SK-N-SH (cell line): ENCODE measurements at regions not wholly inside any gene's neighbourhood (a gene's known extent, or its start where the extent isn't known, plus 50 kb on each side); places are given as distances from the start of the nearest gene placed in this dataset.

Experiments
- CTCF ChIA-PET: fragments of 300-600, 350-600 bp; formaldehyde crosslinking; extraction: SDS; loops from one replicate; lab custom pipeline; 2021; lab: Yijun Ruan, JAX
- POLR2A ChIA-PET: fragments of 350-600 bp; sonication (Branson Sonifier 250); formaldehyde crosslinking; extraction: SDS; loops from one replicate; lab custom pipeline; 2020; ENCODE audit warnings: antibody characterized with exemption, inconsistent platforms; lab: Yijun Ruan, JAX
- DNase-seq: peaks from one replicate; pipeline ENCODE4 v3.0.0; 2012
- H2AFZ ChIP-seq: fragments of 200-600 bp; sonication (generic); 2 replicates; pipeline ENCODE4 v1.8.1; 2016; ENCODE audit warnings: antibody characterized with exemption, mild to moderate bottlenecking, low read depth
- H3F3A ChIP-seq: fragments of 200-600 bp; sonication (generic); replicated peaks from 2 replicates; pipeline ENCODE3; 2016; ENCODE audit warnings: antibody characterized with exemption, mild to moderate bottlenecking; ENCODE audit not compliant: insufficient read depth
- H3K27ac ChIP-seq, 2 experiments: fragments of 200-500 bp in 1 of 2; fragments of 200-600 bp in 1 of 2; sonication (Bioruptor generic) in 1 of 2; sonication (generic), shearing (Covaris generic) in 1 of 2; 2 replicates each; pipeline versions ENCODE4 v1.5.1 to v1.6.1; 2014 to 2016; ENCODE audit warnings: low read depth in 2 of 2, inconsistent platforms in 1 of 2, low read length in 1 of 2, mild to moderate bottlenecking in 1 of 2, mixed read lengths in 1 of 2
- H3K27me3 ChIP-seq: fragments of 200-600 bp; sonication (generic), shearing (Covaris generic); 2 replicates; pipeline ENCODE4 v1.6.1; 2016; ENCODE audit warnings: mixed run types; ENCODE audit not compliant: insufficient read depth
- H3K36me3 ChIP-seq, 2 experiments: fragments of 200-500 bp in 1 of 2; fragments of 200-600 bp in 1 of 2; sonication (Bioruptor generic) in 1 of 2; sonication (generic) in 1 of 2; replicated peaks in 1 of 2; 2 replicates each; pipeline versions ENCODE3 to v1.5.1; 2014 to 2016; ENCODE audit warnings: low read length in 1 of 2, mild to moderate bottlenecking in 1 of 2; ENCODE audit not compliant: insufficient read depth in 2 of 2, control insufficient read depth in 1 of 2
- H3K4me1 ChIP-seq, 2 experiments: fragments of 200-500 bp in 1 of 2; fragments of 200-600 bp in 1 of 2; sonication (Bioruptor generic) in 1 of 2; sonication (generic), shearing (Covaris generic) in 1 of 2; 2 replicates each; pipeline versions ENCODE4 v1.5.1 to v1.6.1; 2014 to 2016; ENCODE audit warnings: low read depth in 1 of 2, low read length in 1 of 2, mixed run types in 1 of 2; ENCODE audit not compliant: insufficient read depth in 2 of 2, control insufficient read depth in 1 of 2
- H3K4me2 ChIP-seq: fragments of 200-600 bp; sonication (generic), shearing (Covaris generic); 2 replicates; pipeline ENCODE4 v1.6.1; 2017; ENCODE audit warnings: mixed run types
- H3K4me3 ChIP-seq, 2 experiments: fragments of 200-500 bp in 1 of 2; fragments of 200-600 bp in 1 of 2; sonication (Bioruptor generic) in 1 of 2; sonication (generic), shearing (Covaris generic) in 1 of 2; 2 replicates each; pipeline versions ENCODE4 v1.5.1 to v1.8.1; 2014 to 2016; ENCODE audit warnings: low read depth in 2 of 2, inconsistent platforms in 1 of 2, low read length in 1 of 2, mild to moderate bottlenecking in 1 of 2, mixed read lengths in 1 of 2, moderate library complexity in 1 of 2
- H3K79me2 ChIP-seq: fragments of 200-600 bp; sonication (generic); 2 replicates; pipeline ENCODE4 v1.8.1; 2017; ENCODE audit warnings: mild to moderate bottlenecking; ENCODE audit not compliant: insufficient read depth
- H3K9ac ChIP-seq: fragments of 200-600 bp; sonication (generic); 2 replicates; pipeline ENCODE4 v1.6.1; 2017; ENCODE audit warnings: mixed run types
- H3K9me2 ChIP-seq: fragments of 200-600 bp; sonication (generic); 2 replicates; pipeline ENCODE4 v1.6.1; 2017; ENCODE audit warnings: mixed run types
- H3K9me3 ChIP-seq: fragments of 200-600 bp; sonication (generic); 2 replicates; pipeline ENCODE4 v1.6.1; 2017; ENCODE audit warnings: mixed run types, mild to moderate bottlenecking, moderate library complexity
- H4K20me1 ChIP-seq: fragments of 200-600 bp; sonication (generic); 2 replicates; pipeline ENCODE4 v1.6.1; 2017; ENCODE audit warnings: mild to moderate bottlenecking, mixed run types; ENCODE audit not compliant: insufficient read depth
- CHD2 ChIP-seq: fragments of 150-350 bp; IDR thresholded peaks from 2 replicates; pipeline ENCODE4 v1.6.1; 2018; ENCODE audit warnings: low read length; ENCODE audit not compliant: partially characterized antibody
- CTCF ChIP-seq: fragments of 200-600 bp; sonication (generic); IDR thresholded peaks from 2 replicates; pipeline ENCODE4 v1.6.1; 2017; ENCODE audit warnings: antibody characterized with exemption, mild to moderate bottlenecking, moderate library complexity
- FOXJ3 ChIP-seq: sonication (generic); formaldehyde crosslinking; IDR thresholded peaks from 2 replicates; pipeline ENCODE4 v1.5.1; 2020; ENCODE audit warnings: mild to moderate bottlenecking, missing genetic modification reagents
- GATA2 ChIP-seq: sonication (generic); formaldehyde crosslinking; IDR thresholded peaks from 2 replicates; pipeline ENCODE4 v1.5.0; 2020; ENCODE audit warnings: mild to moderate bottlenecking, missing genetic modification reagents
- RFX5 ChIP-seq: IDR thresholded peaks from 2 replicates; pipeline ENCODE4 v1.6.1; 2012; ENCODE audit warnings: mild to moderate bottlenecking, improper control_type of control experiment, low read length
- RXRA ChIP-seq: IDR thresholded peaks from 2 replicates; pipeline ENCODE4 v1.4.0; 2012; ENCODE audit warnings: low read depth, mild to moderate bottlenecking, borderline replicate concordance
- SIN3A ChIP-seq: IDR thresholded peaks from 2 replicates; pipeline ENCODE4 v1.6.1; 2012; ENCODE audit warnings: low read depth, mild to moderate bottlenecking, low read length, moderate library complexity, borderline replicate concordance
- TAF1 ChIP-seq: IDR thresholded peaks from 2 replicates; pipeline ENCODE4 v1.6.1; 2012; ENCODE audit warnings: low read depth, mild to moderate bottlenecking, low read length, moderate library complexity, borderline replicate concordance
- WGBS: methylation state at CpG from one replicate; pipeline ENCODE4 v1.1.6; 2017; ENCODE audit warnings: low lambda C conversion rate; 5-methylcytosine and 5-hydroxymethylcytosine counted together
- TF ChIP-seq, protein P1 (sequence below): fragments of 150-350 bp; IDR thresholded peaks from 2 replicates; pipeline ENCODE4 v1.6.1; 2016; ENCODE audit warnings: mild to moderate bottlenecking, low read depth, low read length
- TF ChIP-seq, protein P2 (sequence below): IDR thresholded peaks from 2 replicates; pipeline ENCODE4 v1.6.1; 2012; ENCODE audit warnings: mild to moderate bottlenecking, low read depth, low read length, moderate library complexity
- TF ChIP-seq, protein P3 (sequence below): fragments of 150-350 bp; IDR thresholded peaks from 2 replicates; pipeline ENCODE4 v1.6.1; 2017; ENCODE audit warnings: antibody characterized with exemption, low read length, low read depth, borderline replicate concordance

- no peak overlapping the region for H3K4me2 ChIP-seq
Observed at GRCh38 chr1:177703888-177704446, 265.9 kb downstream of the SEC16B start.

DNA sequence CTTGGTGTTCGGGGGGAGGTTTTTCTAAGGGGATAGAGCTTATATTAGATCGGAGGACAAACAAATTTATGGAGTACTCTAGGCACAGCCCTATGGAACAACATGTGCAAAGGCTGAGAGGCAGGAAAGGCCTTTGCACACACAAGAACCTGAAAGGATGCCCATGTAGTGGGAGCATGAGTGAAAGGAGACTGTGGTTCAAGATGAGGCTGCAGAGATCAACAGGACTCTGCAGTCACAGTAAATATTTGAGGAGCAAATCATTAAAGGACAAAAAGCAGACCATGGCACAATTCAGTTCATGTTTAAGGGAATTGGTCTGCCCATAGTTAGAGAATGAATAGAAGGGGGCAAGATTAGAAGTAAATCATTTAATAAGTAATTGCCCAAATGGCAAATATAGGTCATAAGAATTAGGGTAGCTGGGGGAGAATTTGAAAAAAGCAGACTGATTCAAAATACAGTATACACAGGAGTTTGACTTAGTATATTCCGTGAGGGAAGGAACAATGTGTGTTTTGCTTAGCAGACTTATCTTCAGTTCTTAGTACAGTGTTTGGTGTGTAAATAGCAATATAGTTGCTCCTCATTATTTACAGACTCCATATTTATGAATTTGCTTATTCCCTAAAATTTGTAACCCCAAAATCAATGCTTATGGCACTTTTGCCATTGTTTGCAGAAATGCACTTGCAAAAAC, 268.1 kb downstream of the SEC16B start:
- Histone ChIP-seq H3K36me3 (no peaks in the 10 kb centered on the region), H3K4me1 (no peaks in the 10 kb centered on the region)
- TF ChIP-seq, protein P1, sequence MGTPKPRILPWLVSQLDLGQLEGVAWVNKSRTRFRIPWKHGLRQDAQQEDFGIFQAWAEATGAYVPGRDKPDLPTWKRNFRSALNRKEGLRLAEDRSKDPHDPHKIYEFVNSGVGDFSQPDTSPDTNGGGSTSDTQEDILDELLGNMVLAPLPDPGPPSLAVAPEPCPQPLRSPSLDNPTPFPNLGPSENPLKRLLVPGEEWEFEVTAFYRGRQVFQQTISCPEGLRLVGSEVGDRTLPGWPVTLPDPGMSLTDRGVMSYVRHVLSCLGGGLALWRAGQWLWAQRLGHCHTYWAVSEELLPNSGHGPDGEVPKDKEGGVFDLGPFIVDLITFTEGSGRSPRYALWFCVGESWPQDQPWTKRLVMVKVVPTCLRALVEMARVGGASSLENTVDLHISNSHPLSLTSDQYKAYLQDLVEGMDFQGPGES, result no peak
- TF ChIP-seq CHD2, result no peak
- no peak for TF ChIP-seq CTCF
- no peak for TF ChIP-seq RXRA
- no peak for TF ChIP-seq RFX5
- TF ChIP-seq, protein P2, sequence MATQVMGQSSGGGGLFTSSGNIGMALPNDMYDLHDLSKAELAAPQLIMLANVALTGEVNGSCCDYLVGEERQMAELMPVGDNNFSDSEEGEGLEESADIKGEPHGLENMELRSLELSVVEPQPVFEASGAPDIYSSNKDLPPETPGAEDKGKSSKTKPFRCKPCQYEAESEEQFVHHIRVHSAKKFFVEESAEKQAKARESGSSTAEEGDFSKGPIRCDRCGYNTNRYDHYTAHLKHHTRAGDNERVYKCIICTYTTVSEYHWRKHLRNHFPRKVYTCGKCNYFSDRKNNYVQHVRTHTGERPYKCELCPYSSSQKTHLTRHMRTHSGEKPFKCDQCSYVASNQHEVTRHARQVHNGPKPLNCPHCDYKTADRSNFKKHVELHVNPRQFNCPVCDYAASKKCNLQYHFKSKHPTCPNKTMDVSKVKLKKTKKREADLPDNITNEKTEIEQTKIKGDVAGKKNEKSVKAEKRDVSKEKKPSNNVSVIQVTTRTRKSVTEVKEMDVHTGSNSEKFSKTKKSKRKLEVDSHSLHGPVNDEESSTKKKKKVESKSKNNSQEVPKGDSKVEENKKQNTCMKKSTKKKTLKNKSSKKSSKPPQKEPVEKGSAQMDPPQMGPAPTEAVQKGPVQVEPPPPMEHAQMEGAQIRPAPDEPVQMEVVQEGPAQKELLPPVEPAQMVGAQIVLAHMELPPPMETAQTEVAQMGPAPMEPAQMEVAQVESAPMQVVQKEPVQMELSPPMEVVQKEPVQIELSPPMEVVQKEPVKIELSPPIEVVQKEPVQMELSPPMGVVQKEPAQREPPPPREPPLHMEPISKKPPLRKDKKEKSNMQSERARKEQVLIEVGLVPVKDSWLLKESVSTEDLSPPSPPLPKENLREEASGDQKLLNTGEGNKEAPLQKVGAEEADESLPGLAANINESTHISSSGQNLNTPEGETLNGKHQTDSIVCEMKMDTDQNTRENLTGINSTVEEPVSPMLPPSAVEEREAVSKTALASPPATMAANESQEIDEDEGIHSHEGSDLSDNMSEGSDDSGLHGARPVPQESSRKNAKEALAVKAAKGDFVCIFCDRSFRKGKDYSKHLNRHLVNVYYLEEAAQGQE, result no peak
- no peak for TF ChIP-seq FOXJ3 (CRISPR knock-in tag)
- TF ChIP-seq, protein P3, sequence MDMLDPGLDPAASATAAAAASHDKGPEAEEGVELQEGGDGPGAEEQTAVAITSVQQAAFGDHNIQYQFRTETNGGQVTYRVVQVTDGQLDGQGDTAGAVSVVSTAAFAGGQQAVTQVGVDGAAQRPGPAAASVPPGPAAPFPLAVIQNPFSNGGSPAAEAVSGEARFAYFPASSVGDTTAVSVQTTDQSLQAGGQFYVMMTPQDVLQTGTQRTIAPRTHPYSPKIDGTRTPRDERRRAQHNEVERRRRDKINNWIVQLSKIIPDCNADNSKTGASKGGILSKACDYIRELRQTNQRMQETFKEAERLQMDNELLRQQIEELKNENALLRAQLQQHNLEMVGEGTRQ, result no peak

More at GRCh38 chr1:177703888-177704446, 265.9 kb downstream of the SEC16B start:
- H3K9me2 ChIP-seq, result no peaks in the 10 kb centered on the region
- H2AFZ ChIP-seq, result no peak overlapping the region
- no peak for TF ChIP-seq CHD2
- TF ChIP-seq GATA2 (CRISPR knock-in tag), result no peak
- TF ChIP-seq, protein P2, result no peak
- no peak for TF ChIP-seq SIN3A
- TF ChIP-seq TAF1, result no peak
- no peaks in the 10 kb centered on the region for H3K36me3 ChIP-seq
- H3K79me2 ChIP-seq, result no peaks in the 10 kb centered on the region
- no peaks in the 10 kb centered on the region for H3K9me3 ChIP-seq
- WGBS, result 21% methylated on average over 3 of the region's 3 CpGs
- no peaks in the 10 kb centered on the region for H3F3A ChIP-seq
- no peaks in the 10 kb centered on the region for H3K27me3 ChIP-seq
- H3K27ac ChIP-seq, result no peak overlapping the region
- ChIA-PET POLR2A (no interaction called here), CTCF (no interaction called here)
- DNase-seq, result no peak
- H3K9ac ChIP-seq, result no peak overlapping the region
- H3K4me3 ChIP-seq, result no peak overlapping the region
- H3K4me1 ChIP-seq, result no peaks in the 10 kb centered on the region
- H4K20me1 ChIP-seq, result no peaks in the 10 kb centered on the region

More for the DNA sequence above, 268.1 kb downstream of the SEC16B start:
- ChIA-PET POLR2A (no interaction called here), CTCF (interaction anchor here (1.3 kb wide), 1 partner anchor 10 kb away, joined by 3 read pairs; no protein-coding TSS in a partner anchor)
- Histone ChIP-seq H3K4me3 (no peak overlapping the region), H4K20me1 (no peaks in the 10 kb centered on the region), H3K27ac (no peak overlapping the region), H3K4me2 (no peak overlapping the region), H3K27me3 (no peaks in the 10 kb centered on the region), H3K79me2 (no peaks in the 10 kb centered on the region), H3F3A (no peaks in the 10 kb centered on the region), H3K9ac (no peak overlapping the region), H3K9me2 (no peaks in the 10 kb centered on the region), H3K9me3 (no peaks in the 10 kb centered on the region), H2AFZ (no peak overlapping the region)
- 10% methylated on average over 3 of the region's 3 CpGs for WGBS
- DNase-seq, result no peak
